ENCODE measurements at regions not wholly inside any gene's neighbourhood (a gene's known extent, or its start where the extent isn't known, plus 50 kb on each side); places are given as distances from the start of the nearest gene placed in this dataset.

GRCh38 chr5:88384886-88385285 lies 116.2 kb upstream of the TMEM161B start:
- H3K79me2 ChIP-seq (ENCODE audit: control insufficient read depth, insufficient read depth, low read length, poor library complexity): no peaks in the 10 kb centered on the region
- no peak overlapping the region for H3K4ac ChIP-seq (ENCODE audit: low read depth, low read length)
- H3K9me3 ChIP-seq (ENCODE audit: insufficient read depth, low read depth, low read length): no peaks in the 10 kb centered on the region
- H3K14ac ChIP-seq (ENCODE audit: low read length): no peak overlapping the region
- no peak overlapping the region for H4K12ac ChIP-seq (ENCODE audit: low read depth, low read length)
- no peak overlapping the region for H2AK5ac ChIP-seq (ENCODE audit: low read length)
- H2AFZ ChIP-seq (ENCODE audit: insufficient read depth, low read length, poor library complexity): no peak overlapping the region
- H3K27me3 ChIP-seq (ENCODE audit: insufficient read depth, low read length): peaks cover 5% of the 10 kb centered on the region
- H3K27ac ChIP-seq (ENCODE audit: low read depth, low read length): no peak overlapping the region
- H3K23ac ChIP-seq (ENCODE audit: low read length): no peak overlapping the region
- no CpG with 5 or more reads among the region's 4 CpGs for WGBS (ENCODE audit: extremely low coverage, insufficient coverage, insufficient read length)
- DNase-seq: no peak
- H3K4me3 ChIP-seq (ENCODE audit: low read depth, low read length): no peak overlapping the region
- no peak overlapping the region for H4K8ac ChIP-seq (ENCODE audit: low read depth, low read length)
- no peak overlapping the region for H3K4me2 ChIP-seq (ENCODE audit: low read length)
- no peaks in the 10 kb centered on the region for H3K36me3 ChIP-seq (ENCODE audit: control insufficient read depth in 1 of 2, insufficient read depth in 2 of 2, low read length in 2 of 2)
- no peaks in the 10 kb centered on the region for H3K79me1 ChIP-seq (ENCODE audit: low read length)
- H3K18ac ChIP-seq (ENCODE audit: low read length): no peak overlapping the region
- no peak overlapping the region for H2BK5ac ChIP-seq (ENCODE audit: low read depth, low read length, poor library complexity)
- H4K91ac ChIP-seq (ENCODE audit: low read depth, low read length): no peak overlapping the region
- H3K9ac ChIP-seq (ENCODE audit: low read length): no peak overlapping the region
- H3K4me1 ChIP-seq (ENCODE audit: control insufficient read depth in 1 of 2, insufficient read depth in 2 of 2, low read length in 2 of 2): no peaks in the 10 kb centered on the region
- H2BK12ac ChIP-seq (ENCODE audit: low read length): no peak overlapping the region
- H2BK120ac ChIP-seq (ENCODE audit: insufficient read depth, low read length, poor library complexity): no peak overlapping the region

DNA sequence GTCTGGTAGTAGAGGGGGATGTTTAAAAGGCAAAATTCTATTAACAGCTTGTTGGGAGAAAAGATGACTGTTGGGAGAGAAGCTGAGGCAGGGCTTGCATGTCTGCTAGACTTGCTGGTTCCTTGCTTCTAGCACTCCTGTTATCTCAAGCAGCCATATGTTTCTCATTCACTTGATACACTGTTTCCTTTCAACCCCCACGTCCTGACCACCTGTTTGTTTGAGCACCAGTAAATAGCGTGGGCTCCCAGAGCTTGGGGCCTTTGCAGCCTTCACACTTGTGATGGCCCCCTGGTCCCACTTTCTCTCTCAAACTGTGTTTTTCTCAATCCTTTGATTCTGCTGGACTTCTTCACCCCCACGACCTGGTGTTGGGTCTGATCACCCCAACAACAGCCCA lies 111.7 kb upstream of the TMEM161B start:
- Histone ChIP-seq H2BK12ac (ENCODE audit: low read length) (no peak overlapping the region), H3K79me2 (ENCODE audit: control insufficient read depth, insufficient read depth, low read length, poor library complexity) (no peaks in the 10 kb centered on the region), H3K4ac (ENCODE audit: low read depth, low read length) (no peak overlapping the region), H3K23ac (ENCODE audit: low read length) (no peak overlapping the region), H3K79me1 (ENCODE audit: low read length) (no peaks in the 10 kb centered on the region), H3K36me3 (ENCODE audit: control insufficient read depth in 1 of 2, insufficient read depth in 2 of 2, low read length in 2 of 2) (no peaks in the 10 kb centered on the region), H2BK5ac (ENCODE audit: low read depth, low read length, poor library complexity) (no peak overlapping the region), H3K4me3 (ENCODE audit: low read depth, low read length) (no peak overlapping the region), H2AFZ (ENCODE audit: insufficient read depth, low read length, poor library complexity) (no peak overlapping the region), H3K27ac (ENCODE audit: low read depth, low read length) (no peak overlapping the region), H3K27me3 (ENCODE audit: insufficient read depth, low read length) (peaks cover 2% of the 10 kb centered on the region), H3K18ac (ENCODE audit: low read length) (no peak overlapping the region), H2BK120ac (ENCODE audit: insufficient read depth, low read length, poor library complexity) (no peak overlapping the region), H2AK5ac (ENCODE audit: low read length) (no peak overlapping the region), H3K9me3 (ENCODE audit: insufficient read depth, low read depth, low read length) (no peaks in the 10 kb centered on the region), H3K4me2 (ENCODE audit: low read length) (no peak overlapping the region), H4K8ac (ENCODE audit: low read depth, low read length) (no peak overlapping the region), H3K4me1 (ENCODE audit: control insufficient read depth in 1 of 2, insufficient read depth in 2 of 2, low read length in 2 of 2) (no peaks in the 10 kb centered on the region), H4K12ac (ENCODE audit: low read depth, low read length) (no peak overlapping the region), H4K91ac (ENCODE audit: low read depth, low read length) (no peak overlapping the region), H3K14ac (ENCODE audit: low read length) (no peak overlapping the region), H3K9ac (ENCODE audit: low read length) (no peak overlapping the region)
- DNase-seq: no peak
- no CpG with 5 or more reads among the region's 3 CpGs for WGBS (ENCODE audit: extremely low coverage, insufficient coverage, insufficient read length)

DNA sequence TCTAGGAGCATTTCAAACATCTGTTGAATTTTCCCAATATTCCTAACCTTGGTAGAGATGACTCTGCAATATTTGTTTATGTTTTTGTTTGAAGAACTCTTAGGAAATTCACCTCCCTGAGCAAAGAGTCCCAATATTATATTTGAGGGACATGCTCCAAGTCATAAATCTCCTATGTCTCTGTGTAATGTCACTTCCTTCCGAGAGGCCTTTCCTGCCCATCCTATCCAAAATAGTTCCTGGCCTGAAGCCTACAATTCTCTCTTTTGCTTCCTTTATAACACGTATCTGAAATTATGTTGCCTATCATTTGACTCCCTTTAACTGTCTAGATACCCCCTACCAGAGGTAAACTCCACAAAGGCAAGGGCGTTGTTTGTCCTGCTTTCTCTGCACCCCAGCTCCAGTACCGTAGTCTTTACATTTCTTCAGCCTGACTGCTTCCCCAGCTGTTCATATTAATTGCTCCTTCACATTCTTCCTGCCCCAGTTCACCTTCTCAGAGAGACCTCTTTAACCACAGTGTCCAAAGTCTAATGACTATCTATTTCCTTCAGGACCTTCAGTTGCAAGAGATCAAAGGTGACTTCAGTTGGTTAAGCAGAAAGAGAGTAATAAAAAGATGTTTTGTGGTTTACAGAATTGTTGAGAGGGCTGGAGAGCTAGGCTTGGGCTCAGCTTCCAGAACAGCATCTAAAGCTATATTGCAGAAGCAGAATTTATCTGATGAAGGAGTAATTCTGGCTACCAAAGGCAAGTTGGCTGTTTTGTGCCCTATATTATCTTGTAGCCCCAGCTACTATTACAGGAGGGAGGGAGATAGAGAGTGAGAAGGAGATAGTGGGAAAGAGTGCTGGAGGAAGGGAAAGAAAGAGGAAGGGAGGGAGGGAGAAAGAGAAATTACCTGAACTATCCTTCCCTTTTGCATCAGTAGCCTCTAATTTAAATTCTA lies 109.3 kb upstream of the TMEM161B start:
- Histone ChIP-seq H3K79me1 (ENCODE audit: low read length) (no peaks in the 10 kb centered on the region), H4K12ac (ENCODE audit: low read depth, low read length) (no peak overlapping the region), H4K91ac (ENCODE audit: low read depth, low read length) (no peak overlapping the region), H3K14ac (ENCODE audit: low read length) (no peak overlapping the region), H3K27ac (ENCODE audit: low read depth, low read length) (no peak overlapping the region), H3K18ac (ENCODE audit: low read length) (no peak overlapping the region), H2BK12ac (ENCODE audit: low read length) (no peak overlapping the region), H3K4me3 (ENCODE audit: low read depth, low read length) (no peak overlapping the region), H3K36me3 (ENCODE audit: control insufficient read depth in 1 of 2, insufficient read depth in 2 of 2, low read length in 2 of 2) (no peaks in the 10 kb centered on the region), H2AK5ac (ENCODE audit: low read length) (no peak overlapping the region), H2BK5ac (ENCODE audit: low read depth, low read length, poor library complexity) (no peak overlapping the region), H3K27me3 (ENCODE audit: insufficient read depth, low read length) (peaks cover 2% of the 10 kb centered on the region), H3K4ac (ENCODE audit: low read depth, low read length) (no peak overlapping the region), H3K9me3 (ENCODE audit: insufficient read depth, low read depth, low read length) (no peaks in the 10 kb centered on the region), H3K23ac (ENCODE audit: low read length) (no peak overlapping the region), H3K9ac (ENCODE audit: low read length) (no peak overlapping the region), H2BK120ac (ENCODE audit: insufficient read depth, low read length, poor library complexity) (no peak overlapping the region), H3K79me2 (ENCODE audit: control insufficient read depth, insufficient read depth, low read length, poor library complexity) (no peaks in the 10 kb centered on the region), H3K4me1 (ENCODE audit: control insufficient read depth in 1 of 2, insufficient read depth in 2 of 2, low read length in 2 of 2) (no peaks in the 10 kb centered on the region), H4K8ac (ENCODE audit: low read depth, low read length) (no peak overlapping the region), H2AFZ (ENCODE audit: insufficient read depth, low read length, poor library complexity) (no peak overlapping the region), H3K4me2 (ENCODE audit: low read length) (no peak overlapping the region)
- DNase-seq: no peak
- WGBS (ENCODE audit: extremely low coverage, insufficient coverage, insufficient read length): no CpG with 5 or more reads among the region's 4 CpGs

DNA sequence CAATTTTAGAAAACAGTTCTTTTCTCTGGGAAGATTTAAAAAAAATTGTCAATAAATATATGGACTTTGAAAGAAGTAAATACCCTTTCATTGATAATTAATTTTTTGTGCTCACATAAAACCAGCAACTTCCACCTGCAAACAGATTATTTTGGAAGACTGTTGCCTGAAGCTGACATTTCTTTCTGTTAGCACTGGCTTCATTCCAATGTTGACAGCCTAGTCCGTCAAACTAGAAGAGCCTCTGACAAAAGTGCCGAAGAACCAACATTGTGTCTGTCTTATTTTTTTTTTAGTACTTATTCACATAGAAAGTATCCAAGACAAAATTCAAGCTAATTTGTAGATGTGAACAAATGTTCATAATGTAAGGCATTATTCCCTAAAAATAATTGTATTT lies 108.6 kb upstream of the TMEM161B start:
- no peak overlapping the region for H3K14ac ChIP-seq (ENCODE audit: low read length)

More for the DNA sequence above, 108.6 kb upstream of the TMEM161B start:
- H2AFZ ChIP-seq (ENCODE audit: insufficient read depth, low read length, poor library complexity): no peak overlapping the region
- H3K36me3 ChIP-seq (ENCODE audit: control insufficient read depth in 1 of 2, insufficient read depth in 2 of 2, low read length in 2 of 2): no peaks in the 10 kb centered on the region
- H3K79me2 ChIP-seq (ENCODE audit: control insufficient read depth, insufficient read depth, low read length, poor library complexity): no peaks in the 10 kb centered on the region
- H3K9me3 ChIP-seq (ENCODE audit: insufficient read depth, low read depth, low read length): no peaks in the 10 kb centered on the region
- H3K23ac ChIP-seq (ENCODE audit: low read length): no peak overlapping the region
- no peak overlapping the region for H3K4ac ChIP-seq (ENCODE audit: low read depth, low read length)
- WGBS (ENCODE audit: extremely low coverage, insufficient coverage, insufficient read length): no CpG with 5 or more reads among the region's 2 CpGs
- H2BK120ac ChIP-seq (ENCODE audit: insufficient read depth, low read length, poor library complexity): no peak overlapping the region
- no peak overlapping the region for H4K8ac ChIP-seq (ENCODE audit: low read depth, low read length)
- no peak overlapping the region for H3K4me3 ChIP-seq (ENCODE audit: low read depth, low read length)
- no peak for DNase-seq
- H2AK5ac ChIP-seq (ENCODE audit: low read length): no peak overlapping the region
- H3K27ac ChIP-seq (ENCODE audit: low read depth, low read length): no peak overlapping the region
- no peak overlapping the region for H3K4me2 ChIP-seq (ENCODE audit: low read length)
- H3K18ac ChIP-seq (ENCODE audit: low read length): no peak overlapping the region
- no peak overlapping the region for H4K12ac ChIP-seq (ENCODE audit: low read depth, low read length)
- H3K27me3 ChIP-seq (ENCODE audit: insufficient read depth, low read length): no peaks in the 10 kb centered on the region
- H4K91ac ChIP-seq (ENCODE audit: low read depth, low read length): no peak overlapping the region
- H3K9ac ChIP-seq (ENCODE audit: low read length): no peak overlapping the region
- H3K79me1 ChIP-seq (ENCODE audit: low read length): no peaks in the 10 kb centered on the region
- no peaks in the 10 kb centered on the region for H3K4me1 ChIP-seq (ENCODE audit: control insufficient read depth in 1 of 2, insufficient read depth in 2 of 2, low read length in 2 of 2)
- H2BK5ac ChIP-seq (ENCODE audit: low read depth, low read length, poor library complexity): no peak overlapping the region
- no peak overlapping the region for H2BK12ac ChIP-seq (ENCODE audit: low read length)

All from trophoblast cell (in vitro differentiated cells and primary cell).